ENCODE measurements at regions not wholly inside any gene's neighbourhood (a gene's known extent, or its start where the extent isn't known, plus 50 kb on each side); places are given as distances from the start of the nearest gene placed in this dataset.

DNA sequence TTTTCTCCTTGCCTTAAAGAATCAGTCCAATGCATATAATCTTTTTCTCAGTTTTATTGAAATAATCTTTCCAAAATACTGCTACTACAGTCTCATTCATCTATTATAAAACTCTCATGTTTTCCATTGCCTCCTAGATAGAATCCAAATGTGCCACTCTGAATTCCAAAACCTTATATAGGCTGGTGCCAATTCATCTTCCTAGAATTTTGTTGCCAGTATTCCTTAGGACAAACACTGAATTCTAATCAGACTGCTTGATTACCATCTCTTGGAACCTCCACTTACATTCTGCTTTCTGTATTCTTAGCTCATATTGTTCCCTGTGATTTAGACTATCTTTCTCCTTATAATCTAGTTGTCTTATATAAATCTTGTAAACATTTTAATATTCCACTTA lies 427.6 kb upstream of the DCC start:
- DNase-seq, result no peak

DNA sequence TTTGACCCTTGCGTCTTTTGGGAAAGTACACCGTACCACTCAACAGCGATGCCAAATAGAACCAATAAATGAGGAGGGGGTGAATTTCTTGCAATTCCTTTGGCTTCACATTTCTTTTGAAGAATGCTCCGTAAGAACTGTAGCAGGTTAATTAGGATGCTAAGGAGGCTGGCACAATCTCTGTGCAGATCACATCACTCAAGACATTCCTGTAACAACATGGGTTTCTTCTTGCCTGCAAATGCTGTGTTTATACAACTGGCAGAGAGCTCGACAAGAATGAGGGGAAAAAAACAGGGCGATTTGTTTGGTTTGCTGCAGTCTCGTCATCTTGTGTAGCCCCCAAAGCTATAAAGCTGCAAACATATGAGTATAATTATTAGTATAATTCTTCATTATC lies 424.8 kb upstream of the DCC start:
- no peak for DNase-seq

- DNase-seq, result no peak
Observed at GRCh38 chr18:51921862-51922261, 418.1 kb upstream of the DCC start.

DNA sequence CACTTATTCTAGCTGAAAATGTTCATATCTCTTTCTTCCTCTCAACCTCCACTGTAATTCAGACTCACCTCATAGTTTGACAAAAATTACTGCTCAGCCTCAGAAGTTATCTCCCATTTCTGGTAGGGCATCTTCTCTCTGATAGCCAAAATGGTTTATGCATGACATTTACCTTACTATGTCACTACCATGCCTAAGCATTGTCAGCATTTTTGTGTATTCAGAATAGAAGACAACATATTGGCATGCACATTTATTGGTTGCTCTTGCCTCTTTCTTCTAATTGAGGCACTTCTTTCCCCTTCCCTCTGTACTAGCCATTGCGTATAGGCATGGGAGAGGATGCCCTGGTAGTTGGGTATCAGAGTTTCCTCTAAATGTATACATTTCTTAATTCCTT lies 406.1 kb upstream of the DCC start:
- no peak for DNase-seq

DNA sequence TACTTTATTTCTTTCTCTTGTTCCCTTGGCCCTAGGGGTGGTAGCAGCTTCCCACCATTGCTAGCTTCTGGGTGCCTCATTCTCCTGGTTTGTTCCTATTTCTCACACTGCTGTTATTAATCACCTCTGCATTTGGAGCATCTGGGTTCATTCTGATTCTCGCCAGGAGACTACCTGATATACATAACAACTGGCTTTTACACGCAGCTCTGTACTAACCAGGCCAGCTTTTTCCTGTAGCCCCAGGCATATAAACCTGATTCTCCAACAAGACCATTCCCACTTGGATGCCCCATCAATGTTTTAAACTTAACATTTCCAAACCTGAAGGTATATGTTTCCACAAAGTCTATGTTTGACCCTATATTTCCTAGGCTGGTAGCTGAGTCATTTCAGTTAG lies 403.9 kb upstream of the DCC start:
- no peak for DNase-seq

DNA sequence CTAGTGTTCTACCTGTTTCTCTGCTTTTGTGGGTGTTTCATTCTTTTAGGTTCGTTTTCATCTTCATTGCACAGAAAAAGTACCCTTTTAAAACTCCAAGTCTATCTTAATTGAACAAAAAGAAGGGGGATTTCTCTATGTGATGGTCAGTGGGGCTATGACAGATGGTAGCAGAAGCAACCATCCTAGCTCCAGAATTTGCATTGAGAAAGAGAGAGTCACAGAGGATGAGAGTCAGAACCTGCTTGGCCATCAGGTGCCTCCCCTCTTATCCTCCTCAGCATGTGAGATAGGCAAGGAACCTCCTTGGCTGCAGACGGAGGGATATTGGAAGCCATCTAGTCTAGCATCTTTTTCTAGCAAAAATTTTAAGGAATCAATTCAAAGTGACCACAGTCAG lies 398.0 kb upstream of the DCC start:
- no peak for DNase-seq

- no peak for DNase-seq
Observed at GRCh38 chr18:51943281-51943680, 396.7 kb upstream of the DCC start.

DNA sequence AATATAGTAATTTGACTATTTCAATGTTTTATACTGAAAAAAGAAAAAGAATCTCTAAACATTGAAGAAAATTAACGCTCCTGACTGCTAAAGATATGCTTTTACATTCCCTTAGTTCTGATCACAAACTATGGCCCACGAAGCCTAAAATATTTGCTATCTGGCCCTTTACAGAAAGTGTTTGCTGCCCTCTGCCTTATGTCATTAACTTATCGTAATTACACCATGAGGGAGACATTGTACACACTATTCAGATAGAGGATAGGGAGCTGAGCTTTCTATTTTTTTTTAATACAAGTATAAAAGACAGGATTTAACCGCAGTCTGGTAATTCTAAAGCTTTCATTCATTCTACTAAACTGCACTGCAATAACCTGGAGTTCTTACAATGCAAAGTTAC lies 393.1 kb upstream of the DCC start:
- DNase-seq, result no peak

DNA sequence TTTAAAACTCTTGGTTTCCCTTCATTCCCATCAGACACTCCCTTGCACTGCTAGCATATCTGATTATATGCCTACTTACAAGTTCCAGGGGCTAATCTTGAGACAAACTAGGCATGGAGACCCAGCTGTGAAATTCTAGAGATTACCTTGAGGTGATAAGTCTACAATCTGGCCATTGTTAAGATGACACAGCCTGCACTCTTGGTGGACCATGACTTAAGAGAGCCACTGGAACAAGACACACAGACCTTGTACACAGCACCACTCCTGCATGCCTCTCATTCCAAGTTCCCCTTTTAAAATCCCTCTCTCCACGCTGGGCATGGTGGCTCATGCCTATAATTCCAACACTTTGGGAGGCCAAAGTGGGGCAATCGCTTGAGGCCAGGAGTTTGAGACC lies 387.2 kb upstream of the DCC start:
- DNase-seq, result no peak

DNA sequence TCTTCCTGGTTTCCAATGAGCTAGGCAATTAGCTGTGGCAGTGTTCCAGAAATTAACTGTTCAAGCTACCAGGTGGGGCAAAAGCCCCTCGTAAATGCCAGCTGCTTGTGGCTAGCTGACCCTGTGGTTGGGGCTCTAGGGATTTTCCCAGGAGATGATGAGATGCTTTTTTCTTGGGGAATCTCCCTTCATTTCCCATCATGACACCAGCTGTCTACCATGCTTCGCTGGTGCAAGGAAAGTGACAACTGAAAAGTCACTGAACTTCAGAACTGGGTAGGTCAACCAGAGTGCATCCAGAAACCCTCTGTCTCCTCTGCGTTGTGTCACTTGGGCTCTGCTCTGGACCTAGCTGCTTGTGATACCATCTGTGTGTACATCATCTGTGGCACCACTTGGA lies 386.5 kb upstream of the DCC start:
- no peak for DNase-seq

DNA sequence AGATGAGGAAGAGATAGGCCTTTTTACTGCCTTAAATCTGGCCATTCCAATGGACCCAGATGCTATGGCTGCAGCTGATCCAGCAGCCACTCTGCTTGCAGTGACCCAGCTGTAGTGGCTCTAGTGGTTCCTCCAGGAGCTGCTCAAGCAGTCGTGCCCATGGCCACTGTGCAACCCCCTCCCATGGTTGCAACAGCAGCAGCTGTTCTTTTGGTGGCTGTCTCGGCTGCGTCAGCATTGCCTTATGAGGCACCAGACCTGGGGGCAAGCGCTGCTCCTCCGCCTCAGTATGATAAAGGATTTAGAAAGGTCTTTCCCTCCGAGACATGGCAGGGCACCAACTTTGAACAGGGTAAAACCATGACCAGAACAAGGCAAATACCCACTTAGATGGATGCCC lies 384.9 kb upstream of the DCC start:
- DNase-seq, result no peak

GRCh38 chr18:51957001-51957400 lies 383.0 kb upstream of the DCC start:
- DNase-seq, result no peak

- DNase-seq, result no peak
Observed at GRCh38 chr18:51980101-51980500, 359.9 kb upstream of the DCC start.

- no peak for DNase-seq
Observed at GRCh38 chr18:51988277-51988676, 351.7 kb upstream of the DCC start.

DNA sequence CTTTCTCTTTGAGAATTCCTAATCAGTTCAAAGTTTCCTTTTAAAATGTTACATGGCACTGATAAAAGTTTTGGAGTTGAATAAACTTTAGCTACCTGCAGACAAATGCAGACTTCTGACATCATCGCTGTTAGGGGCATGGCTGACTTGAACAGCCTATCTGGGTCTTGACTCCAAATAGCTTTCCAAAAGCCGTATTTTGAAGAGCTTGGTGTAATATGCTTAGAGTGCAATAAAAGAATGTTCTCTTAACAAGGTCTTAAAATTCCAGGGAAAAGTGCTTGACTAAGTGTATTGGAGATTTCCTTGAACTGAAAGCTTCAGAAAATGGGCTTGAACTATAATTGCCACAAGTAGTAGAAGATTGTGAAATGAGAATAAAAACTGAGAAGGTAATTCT lies 342.9 kb upstream of the DCC start:
- no peak for DNase-seq

GRCh38 chr18:51998066-51998465 lies 341.9 kb upstream of the DCC start:
- no peak for DNase-seq

- no peak for DNase-seq
Observed at GRCh38 chr18:51998711-51999110, 341.3 kb upstream of the DCC start.

DNA sequence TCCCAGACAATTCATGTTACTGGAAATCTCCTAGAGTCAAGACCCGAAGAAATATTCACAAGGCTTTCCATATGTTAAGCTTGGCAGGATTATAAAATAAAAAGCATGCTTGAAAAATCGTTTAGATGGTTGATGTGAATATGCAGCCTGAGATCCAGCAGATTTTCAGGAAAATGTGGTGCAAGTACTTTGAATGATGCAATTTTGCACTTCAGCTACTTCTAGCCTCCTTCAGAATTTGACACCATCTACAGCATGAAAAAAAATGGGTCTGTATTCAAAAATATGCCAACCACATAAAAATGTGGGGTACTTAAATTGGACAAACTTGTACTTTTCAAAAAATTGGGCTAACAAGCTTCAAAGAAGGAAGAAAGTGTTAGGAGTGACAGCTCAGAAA lies 340.6 kb upstream of the DCC start:
- no peak for DNase-seq

DNA sequence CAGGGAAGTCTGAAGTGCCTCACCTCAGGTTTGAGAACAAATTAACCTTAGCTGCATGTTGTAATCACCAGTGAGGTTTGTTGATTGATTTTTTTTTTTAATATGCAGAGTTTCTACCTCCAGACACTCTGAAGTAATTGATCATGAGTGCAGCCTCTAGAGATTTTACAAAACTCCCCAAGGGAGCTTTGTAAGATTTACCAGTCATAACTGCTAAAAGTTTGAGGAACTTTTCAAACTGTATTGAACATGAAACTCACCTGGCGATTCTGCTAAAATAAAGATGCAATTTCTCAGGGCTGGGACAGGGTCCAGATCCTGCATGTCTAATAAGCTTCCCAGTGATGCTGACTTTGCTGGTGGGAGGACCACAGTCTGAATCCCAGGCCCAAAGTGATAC lies 339.6 kb upstream of the DCC start:
- no peak for DNase-seq

DNA sequence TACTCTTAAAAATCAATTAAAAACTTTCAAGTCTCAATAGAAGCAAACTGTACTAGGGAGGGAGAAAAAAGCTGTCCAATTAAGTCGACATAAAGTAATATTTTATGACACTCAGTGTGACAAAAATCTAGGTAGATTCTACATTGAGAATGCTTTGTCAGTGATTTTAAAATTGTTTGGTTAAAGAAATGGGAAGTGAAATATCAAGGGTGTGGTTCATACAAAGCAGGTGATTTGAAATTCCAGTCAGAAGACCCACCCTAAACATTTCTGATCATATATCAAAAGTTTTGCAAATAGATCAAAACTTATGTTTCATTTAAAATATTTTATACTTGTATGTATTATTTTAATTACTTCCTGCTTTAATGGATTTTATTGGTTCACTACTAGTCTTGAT lies 338.9 kb upstream of the DCC start:
- no peak for DNase-seq

GRCh38 chr18:52002600-52002999 lies 337.4 kb upstream of the DCC start:
- DNase-seq, result no peak

- no peak for DNase-seq
Observed at GRCh38 chr18:52007105-52007504, 332.9 kb upstream of the DCC start.

GRCh38 chr18:52008330-52008729 lies 331.7 kb upstream of the DCC start:
- no peak for DNase-seq

DNA sequence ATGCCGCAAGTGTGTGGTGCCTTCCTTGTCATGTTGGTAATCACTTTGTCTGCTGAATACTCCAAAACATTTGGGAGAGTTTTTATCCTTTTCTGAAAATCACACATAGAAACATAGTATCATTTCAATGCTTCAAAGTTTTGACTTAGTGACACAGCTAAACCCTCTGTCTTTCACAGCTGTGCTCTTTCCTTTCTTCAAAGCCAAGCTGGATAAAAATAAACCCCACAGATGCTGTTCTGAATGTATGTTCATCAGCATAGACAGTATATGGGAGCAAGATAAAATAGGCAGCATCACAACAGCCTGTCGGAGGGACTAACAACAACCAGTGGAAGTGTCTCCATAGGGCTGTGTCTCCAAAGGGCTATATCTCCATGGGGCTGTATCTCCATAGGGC lies 331.3 kb upstream of the DCC start:
- no peak for DNase-seq

DNA sequence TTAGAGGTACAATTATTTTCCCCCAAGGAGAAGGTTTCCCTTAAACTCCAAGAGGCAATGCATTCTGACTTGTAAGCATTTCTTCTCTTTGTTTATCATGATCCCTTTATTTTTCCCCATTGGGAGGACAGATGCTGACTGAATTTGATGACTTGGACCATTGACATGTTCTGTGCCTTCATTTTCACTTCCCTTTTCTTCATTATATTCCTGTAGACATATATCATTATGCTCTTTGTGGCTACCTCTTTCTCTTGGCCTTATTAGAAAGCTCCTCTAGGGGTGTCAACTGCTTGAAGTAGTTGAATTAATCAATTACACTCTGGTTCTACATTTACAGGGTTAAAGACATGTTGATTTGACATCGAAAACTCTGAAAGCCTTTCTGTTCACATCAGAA lies 330.0 kb upstream of the DCC start:
- DNase-seq, result no peak

All from hypothalamus (tissue), 51 donors.